DOHH2 (cell line): ENCODE measurements at regions not wholly inside any gene's neighbourhood (a gene's known extent, or its start where the extent isn't known, plus 50 kb on each side); places are given as distances from the start of the nearest gene placed in this dataset.

Source experiments
- H3F3A ChIP-seq: fragments of 200-600 bp; sonication (generic), shearing (Covaris generic); 2 replicates; pipeline ENCODE4 v1.6.0; 2016; ENCODE audit warnings: antibody characterized with exemption, mild to moderate bottlenecking; ENCODE audit not compliant: control insufficient read depth, insufficient read depth
- H3K27ac ChIP-seq: fragments of 200-600 bp; sonication (generic); 2 replicates; pipeline ENCODE4 v1.5.1; 2014; ENCODE audit warnings: low read depth, mild to moderate bottlenecking, low read length, moderate library complexity
- H3K27me3 ChIP-seq: fragments of 200-600 bp; sonication (generic); 2 replicates; pipeline ENCODE4 v1.6.1; 2014; ENCODE audit warnings: mild to moderate bottlenecking, low read length, mixed read lengths; ENCODE audit not compliant: control insufficient read depth
- H3K36me3 ChIP-seq: fragments of 200-600 bp; sonication (generic); 2 replicates; pipeline ENCODE4 v1.6.1; 2014; ENCODE audit warnings: mild to moderate bottlenecking, low read length, moderate library complexity, mixed read lengths; ENCODE audit not compliant: control insufficient read depth
- H3K4me1 ChIP-seq: fragments of 200-600 bp; sonication (generic); 2 replicates; pipeline ENCODE4 v1.6.1; 2014; ENCODE audit warnings: mild to moderate bottlenecking, low read length, mixed read lengths; ENCODE audit not compliant: control insufficient read depth
- H3K4me2 ChIP-seq: fragments of 200-600 bp; sonication (generic); 2 replicates; pipeline ENCODE4 v1.6.0; 2014; ENCODE audit warnings: mild to moderate bottlenecking, low read length, moderate library complexity
- H3K4me3 ChIP-seq: fragments of 200-600 bp; sonication (generic); 2 replicates; pipeline ENCODE4 v1.5.1; 2014; ENCODE audit warnings: mild to moderate bottlenecking, low read length, mixed read lengths
- H3K79me2 ChIP-seq: fragments of 200-600 bp; sonication (generic); 2 replicates; pipeline ENCODE4 v1.6.1; 2014; ENCODE audit warnings: mild to moderate bottlenecking, low read length, mixed read lengths; ENCODE audit not compliant: control insufficient read depth
- H3K9me2 ChIP-seq: fragments of 200-600 bp; sonication (generic); replicated peaks from 2 replicates; pipeline ENCODE4 v1.6.1; 2014; ENCODE audit warnings: mild to moderate bottlenecking, low read length, mixed read lengths; ENCODE audit not compliant: control insufficient read depth
- H3K9me3 ChIP-seq: fragments of 200-600 bp; sonication (generic); 2 replicates; pipeline ENCODE4 v1.6.1; 2014; ENCODE audit warnings: antibody characterized with exemption, low read length, mixed read lengths; ENCODE audit not compliant: control insufficient read depth, insufficient read depth
- H4K20me1 ChIP-seq: fragments of 200-600 bp; sonication (generic); 2 replicates; pipeline ENCODE4 v1.6.0; 2014; ENCODE audit warnings: low read depth, mild to moderate bottlenecking, antibody characterized with exemption, low read length, moderate library complexity; ENCODE audit not compliant: control insufficient read depth, insufficient read depth
- EZH2phosphoT487 ChIP-seq: fragments of 200-600 bp; sonication (generic); IDR thresholded peaks from 2 replicates; pipeline ENCODE4 v1.6.1; 2017; ENCODE audit warnings: borderline replicate concordance, mild to moderate bottlenecking, antibody characterized with exemption, low read length, moderate library complexity, mixed read lengths
- TF ChIP-seq, protein P1 (sequence below): fragments of 200-600 bp; sonication (generic); IDR thresholded peaks from one replicate; pipeline ENCODE4 v1.5.1; 2014; ENCODE audit warnings: antibody characterized with exemption, mild to moderate bottlenecking, low read depth, low read length; ENCODE audit not compliant: poor library complexity, severe bottlenecking

DNA sequence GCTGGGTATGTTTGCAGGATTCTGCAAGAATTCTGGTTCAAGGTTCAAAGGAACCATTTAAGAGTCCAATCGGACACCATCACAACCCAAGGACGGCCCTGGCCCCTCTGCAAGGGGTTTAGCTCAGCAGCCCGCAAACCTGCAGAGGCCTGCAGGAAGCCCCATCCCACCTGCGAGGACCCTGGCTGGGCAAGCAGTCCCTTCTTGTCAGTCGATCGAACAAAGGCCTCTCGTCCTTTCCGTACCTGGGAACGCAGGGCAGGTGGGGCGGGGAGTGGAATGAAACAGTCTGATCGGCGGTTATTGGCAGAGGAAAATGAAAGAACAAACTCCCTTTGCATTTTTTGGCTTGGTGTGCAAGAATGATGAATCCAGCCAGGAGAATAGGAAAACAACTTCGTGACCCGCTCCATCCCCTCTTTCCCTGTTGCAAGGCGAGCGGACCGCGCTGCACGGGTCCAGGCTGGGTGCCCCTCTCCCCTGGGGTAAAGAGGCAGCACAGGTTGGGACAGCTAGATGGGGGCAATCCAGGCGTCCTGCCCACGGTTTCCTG, 73.7 kb downstream of the INSIG1 start:
- TF ChIP-seq, protein P1, sequence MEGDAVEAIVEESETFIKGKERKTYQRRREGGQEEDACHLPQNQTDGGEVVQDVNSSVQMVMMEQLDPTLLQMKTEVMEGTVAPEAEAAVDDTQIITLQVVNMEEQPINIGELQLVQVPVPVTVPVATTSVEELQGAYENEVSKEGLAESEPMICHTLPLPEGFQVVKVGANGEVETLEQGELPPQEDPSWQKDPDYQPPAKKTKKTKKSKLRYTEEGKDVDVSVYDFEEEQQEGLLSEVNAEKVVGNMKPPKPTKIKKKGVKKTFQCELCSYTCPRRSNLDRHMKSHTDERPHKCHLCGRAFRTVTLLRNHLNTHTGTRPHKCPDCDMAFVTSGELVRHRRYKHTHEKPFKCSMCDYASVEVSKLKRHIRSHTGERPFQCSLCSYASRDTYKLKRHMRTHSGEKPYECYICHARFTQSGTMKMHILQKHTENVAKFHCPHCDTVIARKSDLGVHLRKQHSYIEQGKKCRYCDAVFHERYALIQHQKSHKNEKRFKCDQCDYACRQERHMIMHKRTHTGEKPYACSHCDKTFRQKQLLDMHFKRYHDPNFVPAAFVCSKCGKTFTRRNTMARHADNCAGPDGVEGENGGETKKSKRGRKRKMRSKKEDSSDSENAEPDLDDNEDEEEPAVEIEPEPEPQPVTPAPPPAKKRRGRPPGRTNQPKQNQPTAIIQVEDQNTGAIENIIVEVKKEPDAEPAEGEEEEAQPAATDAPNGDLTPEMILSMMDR, result no peak
- no peak for TF ChIP-seq EZH2phosphoT487
- no peaks in the 10 kb centered on the region for H3K36me3 ChIP-seq
- no peaks in the 10 kb centered on the region for H3K9me2 ChIP-seq
- H3F3A ChIP-seq, result no peaks in the 10 kb centered on the region
- peaks cover 48% of the 10 kb centered on the region for H3K27me3 ChIP-seq
- no peak overlapping the region for H3K4me3 ChIP-seq
- H4K20me1 ChIP-seq, result no peaks in the 10 kb centered on the region
- H3K4me2 ChIP-seq, result no peak overlapping the region
- peaks cover 4% of the 10 kb centered on the region for H3K4me1 ChIP-seq
- no peaks in the 10 kb centered on the region for H3K9me3 ChIP-seq
- H3K27ac ChIP-seq, result no peak overlapping the region
- no peaks in the 10 kb centered on the region for H3K79me2 ChIP-seq

DNA sequence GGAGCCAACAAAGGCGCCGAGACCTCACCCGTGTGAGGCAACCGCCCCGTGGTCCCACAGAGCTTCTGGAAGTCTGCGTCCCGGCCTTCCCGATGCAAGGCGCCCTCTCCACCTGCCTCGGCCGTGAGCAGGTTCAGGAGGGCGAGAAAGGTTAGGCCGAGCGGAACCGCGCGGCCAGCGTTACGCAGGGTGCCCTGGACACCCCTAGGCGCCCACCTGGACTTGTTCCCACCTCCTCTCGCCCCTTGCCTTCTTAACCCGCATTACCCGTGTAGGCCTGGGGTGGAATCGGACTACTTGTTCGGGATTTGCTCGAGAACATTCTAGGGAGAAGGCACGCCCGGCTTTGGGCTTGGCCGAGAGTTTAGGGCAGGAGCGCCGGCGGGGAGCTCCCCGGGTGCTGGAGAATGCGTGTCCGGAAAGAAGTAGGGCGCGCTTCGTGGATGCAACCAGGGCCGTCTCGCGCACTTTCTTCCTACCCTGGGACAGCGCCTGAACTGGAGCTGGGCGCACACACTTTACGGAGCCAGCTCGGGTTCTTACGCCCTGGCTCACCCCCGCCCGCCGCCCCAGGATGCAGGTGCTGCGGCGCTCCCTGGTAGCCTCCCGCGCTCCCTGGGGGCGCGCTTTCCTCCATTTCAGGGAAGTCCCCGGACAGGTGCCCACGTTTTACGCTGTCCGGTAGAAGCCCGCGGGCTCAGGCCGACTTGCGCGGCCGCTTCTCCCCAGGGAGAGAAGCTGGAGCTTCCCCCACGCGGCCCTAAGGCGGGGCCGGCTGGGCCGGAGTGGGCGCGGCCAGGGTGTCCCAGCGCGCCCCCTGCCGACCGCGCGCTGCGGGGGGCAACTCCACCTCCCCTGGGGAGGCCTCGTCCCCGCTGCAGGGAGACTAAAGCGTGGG, 74.5 kb downstream of the INSIG1 start:
- 0 out of 2 replicates have a peak, but pooled peaks have one; percentile 12 for TF ChIP-seq EZH2phosphoT487
- TF ChIP-seq, protein P1, result peak; percentile 76
- H3K9me3 ChIP-seq, result no peaks in the 10 kb centered on the region
- peaks cover 4% of the 10 kb centered on the region for H3K4me1 ChIP-seq
- no peak overlapping the region for H3K4me3 ChIP-seq
- no peaks in the 10 kb centered on the region for H3K36me3 ChIP-seq
- no peaks in the 10 kb centered on the region for H4K20me1 ChIP-seq
- H3F3A ChIP-seq, result no peaks in the 10 kb centered on the region; the same call in 1 of the 2 replicates
- no peak overlapping the region for H3K27ac ChIP-seq
- no peaks in the 10 kb centered on the region for H3K79me2 ChIP-seq
- H3K9me2 ChIP-seq, result no peaks in the 10 kb centered on the region
- peaks cover 55% of the 10 kb centered on the region for H3K27me3 ChIP-seq
- no peak overlapping the region for H3K4me2 ChIP-seq

DNA sequence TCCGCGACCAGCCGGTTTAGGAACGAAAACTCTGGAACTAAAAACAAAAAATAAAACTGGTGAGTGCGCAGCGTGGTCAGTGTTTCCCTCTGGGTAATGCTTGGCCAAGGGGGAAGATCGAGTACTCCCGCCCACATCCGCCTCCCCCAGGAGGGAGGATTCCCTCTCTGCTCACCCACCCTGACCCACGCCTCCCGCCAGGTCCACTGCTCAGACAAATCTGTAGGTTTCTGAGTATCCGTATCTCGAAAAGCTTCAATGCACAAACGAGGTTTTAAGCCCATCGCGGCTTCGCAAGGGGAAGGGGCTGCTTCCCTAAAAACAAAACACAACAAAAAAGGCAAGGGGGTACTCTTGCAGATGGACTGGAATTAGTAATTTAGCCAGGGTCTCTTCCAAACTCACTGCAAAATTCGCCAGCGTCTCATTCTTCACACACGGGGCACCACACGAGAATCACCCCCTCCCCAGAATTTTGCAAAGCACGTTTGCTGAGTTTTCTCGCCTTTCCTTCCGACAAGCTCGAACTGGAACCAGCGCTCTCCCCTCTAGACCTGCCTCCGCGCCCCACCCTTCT, 75.2 kb downstream of the INSIG1 start:
- Histone ChIP-seq H3K4me3 (no peak overlapping the region), H3K79me2 (no peaks in the 10 kb centered on the region), H3F3A (no peaks in the 10 kb centered on the region; the same call in 1 of the 2 replicates), H3K27me3 (peaks cover 63% of the 10 kb centered on the region), H3K9me3 (no peaks in the 10 kb centered on the region), H3K36me3 (no peaks in the 10 kb centered on the region), H3K27ac (no peak overlapping the region), H4K20me1 (no peaks in the 10 kb centered on the region), H3K9me2 (no peaks in the 10 kb centered on the region), H3K4me2 (no peak overlapping the region), H3K4me1 (peaks cover 4% of the 10 kb centered on the region)
- TF ChIP-seq, protein P1, result no peak
- TF ChIP-seq EZH2phosphoT487, result peak; percentile 19; the same call in 1 of the 2 replicates
